DND-41 (cell line): ENCODE measurements at regions not wholly inside any gene's neighbourhood (a gene's known extent, or its start where the extent isn't known, plus 50 kb on each side); places are given as distances from the start of the nearest gene placed in this dataset.

Source experiments
- ATAC-seq: fragments of 200-7000 bp; cut with Tn5 transposase; 3 replicates; pipeline ENCODE4 v1.9.1; 2021; ENCODE audit warnings: low read depth; ENCODE audit not compliant: insufficient read depth
- DNase-seq: peaks from one replicate; pipeline ENCODE4 v3.0.0-alpha.2; 2020
- H2AFZ ChIP-seq: 2 replicates; pipeline ENCODE4 v1.6.0; 2012; ENCODE audit warnings: low read depth, low read length
- H3K27ac ChIP-seq: 2 replicates; pipeline ENCODE4 v1.5.1; 2012; ENCODE audit warnings: low read length, inconsistent platforms
- H3K27me3 ChIP-seq: fragments of 200-600 bp; sonication (generic); 2 replicates; pipeline ENCODE4 v1.6.0; 2012; ENCODE audit warnings: low read length, mild to moderate bottlenecking, inconsistent platforms; ENCODE audit not compliant: insufficient read depth, poor library complexity
- H3K36me3 ChIP-seq: 2 replicates; pipeline ENCODE4 v1.5.1; 2012; ENCODE audit warnings: low read length, inconsistent platforms; ENCODE audit not compliant: insufficient read depth
- H3K4me1 ChIP-seq: 2 replicates; pipeline ENCODE4 v1.5.1; 2012; ENCODE audit warnings: mild to moderate bottlenecking, low read length; ENCODE audit not compliant: insufficient read depth
- H3K4me2 ChIP-seq: 2 replicates; pipeline ENCODE4 v1.6.0; 2012; ENCODE audit warnings: mild to moderate bottlenecking, moderate library complexity, low read length, inconsistent platforms; ENCODE audit not compliant: insufficient read depth
- H3K4me3 ChIP-seq, 2 experiments: fragments of 200-600 bp in 1 of 2; shearing (Covaris generic) in 1 of 2; 2 replicates each; pipeline ENCODE4 v1.5.1; 2012 to 2016; ENCODE audit warnings: inconsistent platforms in 2 of 2, low read length in 2 of 2, mild to moderate bottlenecking in 2 of 2, low read depth in 1 of 2, moderate library complexity in 1 of 2
- H3K79me2 ChIP-seq: 2 replicates; pipeline ENCODE4 v1.6.0; 2012; ENCODE audit warnings: low read length, inconsistent platforms; ENCODE audit not compliant: insufficient read depth
- H3K9ac ChIP-seq: 2 replicates; pipeline ENCODE4 v1.6.0; 2012; ENCODE audit warnings: low read depth, mild to moderate bottlenecking, inconsistent platforms, low read length, moderate library complexity
- H3K9me3 ChIP-seq: 2 replicates; pipeline ENCODE4 v1.5.1; 2012; ENCODE audit warnings: low read length, moderate library complexity, mild to moderate bottlenecking, inconsistent platforms; ENCODE audit not compliant: insufficient read depth, severe bottlenecking
- H4K20me1 ChIP-seq: 2 replicates; pipeline ENCODE4 v1.6.0; 2012; ENCODE audit warnings: low read length; ENCODE audit not compliant: insufficient read depth
- CTCF ChIP-seq: IDR thresholded peaks from 2 replicates; pipeline ENCODE4 v1.5.1; 2012; ENCODE audit warnings: borderline replicate concordance, low read length, moderate library complexity, mild to moderate bottlenecking; ENCODE audit not compliant: poor library complexity, severe bottlenecking; ENCODE audit errors: extremely low read depth
- EZH2 ChIP-seq: IDR thresholded peaks from 3 replicates; pipeline ENCODE4 v1.6.1; 2012; ENCODE audit warnings: borderline replicate concordance, low read depth, mild to moderate bottlenecking, moderate library complexity, low read length, inconsistent platforms; ENCODE audit not compliant: severe bottlenecking

- Histone ChIP-seq H3K9me3 (no peaks in the 10 kb centered on the region), H3K9ac (no peak overlapping the region), H3K4me3 (no peak overlapping the region), H3K27ac (no peak overlapping the region), H3K4me1 (no peaks in the 10 kb centered on the region), H4K20me1 (no peaks in the 10 kb centered on the region), H3K4me2 (no peak overlapping the region), H3K27me3 (no peaks in the 10 kb centered on the region), H3K36me3 (no peaks in the 10 kb centered on the region), H3K79me2 (no peaks in the 10 kb centered on the region), H2AFZ (no peak overlapping the region)
- DNase-seq (no peak), ATAC-seq (no peak)
- TF ChIP-seq CTCF (no peak), EZH2 (no peak)
Measured at GRCh38 chr16:61150351-61150750, 885.9 kb downstream of the CDH8 start.

GRCh38 chr16:61149709-61150108, 886.5 kb downstream of the CDH8 start:
- H3K27ac ChIP-seq: no peak overlapping the region
- no peaks in the 10 kb centered on the region for H3K79me2 ChIP-seq
- H3K36me3 ChIP-seq: no peaks in the 10 kb centered on the region
- no peaks in the 10 kb centered on the region for H3K27me3 ChIP-seq
- H3K4me3 ChIP-seq: no peak overlapping the region
- H3K9ac ChIP-seq: no peak overlapping the region
- H3K4me1 ChIP-seq: no peaks in the 10 kb centered on the region
- H2AFZ ChIP-seq: no peak overlapping the region
- TF ChIP-seq EZH2: no peak
- no peak for TF ChIP-seq CTCF
- H3K4me2 ChIP-seq: no peak overlapping the region
- ATAC-seq: no peak
- no peak for DNase-seq
- no peaks in the 10 kb centered on the region for H4K20me1 ChIP-seq
- H3K9me3 ChIP-seq: no peaks in the 10 kb centered on the region

GRCh38 chr16:61148930-61149329, 887.3 kb downstream of the CDH8 start:
- Histone ChIP-seq H3K79me2 (no peaks in the 10 kb centered on the region), H3K36me3 (no peaks in the 10 kb centered on the region), H3K4me1 (no peaks in the 10 kb centered on the region), H3K4me3 (no peak overlapping the region), H3K27me3 (no peaks in the 10 kb centered on the region), H3K27ac (no peak overlapping the region), H2AFZ (no peak overlapping the region), H3K4me2 (no peak overlapping the region), H4K20me1 (no peaks in the 10 kb centered on the region), H3K9me3 (no peaks in the 10 kb centered on the region), H3K9ac (no peak overlapping the region)
- TF ChIP-seq EZH2 (no peak), CTCF (no peak)
- no peak for DNase-seq
- no peak for ATAC-seq

- no peaks in the 10 kb centered on the region for H3K79me2 ChIP-seq
- no peaks in the 10 kb centered on the region for H3K4me1 ChIP-seq
- no peaks in the 10 kb centered on the region for H3K9me3 ChIP-seq
- H4K20me1 ChIP-seq: no peaks in the 10 kb centered on the region
- DNase-seq (no peak), ATAC-seq (no peak)
- H3K27ac ChIP-seq: no peak overlapping the region
- no peak overlapping the region for H3K4me2 ChIP-seq
- no peak overlapping the region for H2AFZ ChIP-seq
- no peaks in the 10 kb centered on the region for H3K27me3 ChIP-seq
- no peak overlapping the region for H3K4me3 ChIP-seq
- no peak overlapping the region for H3K9ac ChIP-seq
- no peak for TF ChIP-seq EZH2
- no peak for TF ChIP-seq CTCF
- H3K36me3 ChIP-seq: no peaks in the 10 kb centered on the region
Measured at GRCh38 chr16:61146429-61146828, 889.8 kb downstream of the CDH8 start.
